ENCODE measurements at regions not wholly inside any gene's neighbourhood (a gene's known extent, or its start where the extent isn't known, plus 50 kb on each side); places are given as distances from the start of the nearest gene placed in this dataset.
"Not testable (repeated sequence)": the region's sequence is repeated elsewhere in the genome, so short reads cannot be mapped to it uniquely, and the experiment has no call there.

- ATAC-seq = not testable (repeated sequence)
- DNase-seq = peak; percentile 6
These were observed 201.9 kb downstream of the SEC14L1 start for GRCh38 chr17:77342656-77342990.

- DNase-seq = peak; percentile 3
These were observed 202.4 kb downstream of the SEC14L1 start for GRCh38 chr17:77343031-77343800.

GRCh38 chr17:77344038-77344437 lies 203.3 kb downstream of the SEC14L1 start:
- DNase-seq (no peak), ATAC-seq (no peak)

More at GRCh38 chr17:77343031-77343800, 202.4 kb downstream of the SEC14L1 start:
- ATAC-seq = peak; percentile 53

GRCh38 chr17:77345260-77345910 lies 204.6 kb downstream of the SEC14L1 start:
- ATAC-seq = no peak

GRCh38 chr17:77346765-77347164 lies 206.0 kb downstream of the SEC14L1 start:
- ATAC-seq = no peak
- no peak for DNase-seq

More at GRCh38 chr17:77345260-77345910, 204.6 kb downstream of the SEC14L1 start:
- peak; percentile 1 for DNase-seq

- ATAC-seq (no peak), DNase-seq (no peak)
These were observed 206.8 kb downstream of the SEC14L1 start for GRCh38 chr17:77347544-77347943.

- no peak for ATAC-seq
- peak; percentile 1 for DNase-seq
These were observed 209.4 kb downstream of the SEC14L1 start for GRCh38 chr17:77349976-77350830.

GRCh38 chr17:77352441-77352840 lies 211.7 kb downstream of the SEC14L1 start:
- DNase-seq = peak; percentile 1
- ATAC-seq = no peak

GRCh38 chr17:77352996-77353395 lies 212.2 kb downstream of the SEC14L1 start:
- DNase-seq = peak; percentile 2
- ATAC-seq = no peak

GRCh38 chr17:77353684-77354419 lies 213.1 kb downstream of the SEC14L1 start:
- DNase-seq (peak; percentile 2), ATAC-seq (no peak)

GRCh38 chr17:77354420-77354669 lies 213.6 kb downstream of the SEC14L1 start:
- no peak for ATAC-seq
- DNase-seq = no peak

- DNase-seq (peak; percentile 2), ATAC-seq (no peak)
These were observed 214.1 kb downstream of the SEC14L1 start for GRCh38 chr17:77354670-77355455.

GRCh38 chr17:77356109-77356689 lies 215.4 kb downstream of the SEC14L1 start:
- DNase-seq = peak; percentile 2
- no peak for ATAC-seq

- no peak for ATAC-seq
These were observed 216.0 kb downstream of the SEC14L1 start for GRCh38 chr17:77356690-77357201.

GRCh38 chr17:77358801-77359200 lies 218.0 kb downstream of the SEC14L1 start:
- DNase-seq (peak; percentile 0), ATAC-seq (no peak)

More at GRCh38 chr17:77356690-77357201, 216.0 kb downstream of the SEC14L1 start:
- peak; percentile 5 for DNase-seq

- ATAC-seq (no peak), DNase-seq (no peak)
These were observed 218.5 kb downstream of the SEC14L1 start for GRCh38 chr17:77359236-77359635.

- DNase-seq (no peak), ATAC-seq (no peak)
These were observed 221.3 kb downstream of the SEC14L1 start for GRCh38 chr17:77361986-77362620.

- peak; percentile 44 for ATAC-seq
- DNase-seq = peak; percentile 63
These were observed 223.1 kb downstream of the SEC14L1 start for GRCh38 chr17:77363821-77364361.

GRCh38 chr17:77364381-77364911 lies 223.7 kb downstream of the SEC14L1 start:
- DNase-seq (no peak), ATAC-seq (peak; percentile 44)

All from stimulated activated naive CD8-positive, alpha-beta T cell treated with anti-CD3 and anti-CD28 coated beads, Interleukin-15, Interleukin-2, amounts not matched to agents 100 U/mL and 50 U/mL, for 24 hours (primary cell).